Endothelial cell of umbilical vein (primary cell): ENCODE measurements at regions not wholly inside any gene's neighbourhood (a gene's known extent, or its start where the extent isn't known, plus 50 kb on each side); places are given as distances from the start of the nearest gene placed in this dataset.

Experiments
- BruUV-seq: library from RNA; stranded (reverse); fragments of 400-500 nt; replicated peaks from 2 replicates; lab custom pipeline; 2021; lab: Mats Ljungman, UMichigan
- CTCF ChIA-PET: fragments of 300-600, 350-600 bp; sonication (Branson Sonifier 250); formaldehyde crosslinking; loops from one replicate; lab custom pipeline; 2021; ENCODE audit warnings: antibody characterized with exemption, inconsistent platforms; lab: Charles Lee
- POLR2A ChIA-PET: fragments of 300-600, 350-600 bp; sonication (Branson Sonifier 250); formaldehyde crosslinking; loops from one replicate; lab custom pipeline; 2021; ENCODE audit warnings: antibody characterized with exemption, inconsistent platforms; lab: Charles Lee
- DNase-seq: peaks from one replicate; pipeline ENCODE4 v3.0.0-alpha.2; 2011; ENCODE audit warnings: low read depth, low spot score
- FAIRE-seq: peaks from 2 replicates; lab custom pipeline; 2011; peaks lifted over from hg19 to GRCh38; lab: Jason Lieb, UNC
- H2AFZ ChIP-seq: 2 replicates; pipeline ENCODE4 v1.6.0; 2012; ENCODE audit warnings: low read depth, low read length, control low read depth, inconsistent platforms
- H3K27ac ChIP-seq: 2 replicates; pipeline ENCODE4 v1.5.1; 2011; ENCODE audit warnings: low read depth, mild to moderate bottlenecking, control low read depth, low read length, moderate library complexity; ENCODE audit not compliant: insufficient read depth
- H3K27me3 ChIP-seq, 2 experiments: 2 replicates each; pipeline versions ENCODE4 v1.6.0 to v1.6.1; 2011; ENCODE audit warnings: low read length in 2 of 2, mixed read lengths in 1 of 2; ENCODE audit not compliant: control insufficient read depth in 2 of 2, insufficient read depth in 2 of 2
- H3K36me3 ChIP-seq, 2 experiments: 2 replicates in 1 of 2; 3 replicates in 1 of 2; pipeline ENCODE4 v1.5.1; 2011; ENCODE audit warnings: low read length in 2 of 2, mild to moderate bottlenecking in 1 of 2, moderate library complexity in 1 of 2; ENCODE audit not compliant: control insufficient read depth in 2 of 2, insufficient read depth in 2 of 2; ENCODE audit errors: extremely low read depth in 1 of 2
- H3K4me1 ChIP-seq: 3 replicates; pipeline ENCODE4 v1.5.1; 2011; ENCODE audit warnings: mild to moderate bottlenecking, low read length; ENCODE audit not compliant: control insufficient read depth, insufficient read depth; ENCODE audit errors: extremely low read depth
- H3K4me2 ChIP-seq: 2 replicates; pipeline ENCODE4 v1.6.1; 2011; ENCODE audit warnings: low read length, control low read depth, mixed read lengths; ENCODE audit not compliant: insufficient read depth
- H3K4me3 ChIP-seq, 3 experiments: fragments of 200-600 bp in 1 of 3; sonication (generic), shearing (Covaris generic) in 1 of 3; replicated peaks in 1 of 3; 2 replicates each; pipeline ENCODE4 v1.5.1; 2011 to 2016; ENCODE audit warnings: control low read depth in 3 of 3, low read length in 3 of 3, mild to moderate bottlenecking in 2 of 3, inconsistent platforms in 1 of 3, low read depth in 1 of 3, moderate library complexity in 1 of 3; ENCODE audit not compliant: insufficient read depth in 1 of 3
- H3K79me2 ChIP-seq: 2 replicates; pipeline ENCODE4 v1.6.0; 2012; ENCODE audit warnings: low read length, inconsistent platforms; ENCODE audit not compliant: control insufficient read depth, insufficient read depth
- H3K9ac ChIP-seq: replicated peaks from 2 replicates; pipeline ENCODE3; 2011; ENCODE audit warnings: low read length, control low read depth; ENCODE audit not compliant: insufficient read depth; ENCODE audit errors: extremely low read depth
- H3K9me1 ChIP-seq: replicated peaks from 3 replicates; pipeline ENCODE4 v1.6.0; 2011; ENCODE audit warnings: mild to moderate bottlenecking, low read length; ENCODE audit not compliant: control insufficient read depth, insufficient read depth; ENCODE audit errors: extremely low read depth
- H3K9me3 ChIP-seq: replicated peaks from 2 replicates; pipeline ENCODE4 v1.5.1; 2012; ENCODE audit warnings: low read length, inconsistent platforms; ENCODE audit not compliant: control insufficient read depth, insufficient read depth
- H4K20me1 ChIP-seq: replicated peaks from 2 replicates; pipeline ENCODE3; 2011; ENCODE audit warnings: mild to moderate bottlenecking, low read length; ENCODE audit not compliant: control insufficient read depth, insufficient read depth; ENCODE audit errors: extremely low read depth
- EZH2 ChIP-seq: IDR thresholded peaks from 2 replicates; pipeline ENCODE4 v1.6.1; 2012; ENCODE audit warnings: borderline replicate concordance, low read depth, mild to moderate bottlenecking, moderate library complexity, low read length, inconsistent platforms; ENCODE audit not compliant: severe bottlenecking
- FOS ChIP-seq: IDR thresholded peaks from 2 replicates; pipeline ENCODE4 v1.6.1; 2011; ENCODE audit warnings: mild to moderate bottlenecking, low read length, moderate library complexity, borderline replicate concordance; ENCODE audit not compliant: insufficient read depth
- GATA2 ChIP-seq: IDR thresholded peaks from 2 replicates; pipeline ENCODE4 v1.7.0; 2011; ENCODE audit warnings: low read depth, mild to moderate bottlenecking, moderate library complexity, mixed read lengths, low read length; ENCODE audit not compliant: insufficient read length, insufficient read depth
- JUN ChIP-seq: IDR thresholded peaks from 2 replicates; pipeline ENCODE4 v1.6.1; 2011; ENCODE audit warnings: borderline replicate concordance, low read depth; ENCODE audit not compliant: insufficient read length, insufficient read depth
- MYC ChIP-seq: IDR thresholded peaks from one replicate; pipeline ENCODE4 v1.6.1; 2011; ENCODE audit warnings: mild to moderate bottlenecking, low read depth, low read length
- POLR2A ChIP-seq: IDR thresholded peaks from 2 replicates; pipeline ENCODE4 v1.6.1; 2012; ENCODE audit warnings: low read depth, mild to moderate bottlenecking, control low read depth, low read length
- POLR2AphosphoS5 ChIP-seq: IDR thresholded peaks from 2 replicates; pipeline ENCODE4 v1.6.1; 2012; ENCODE audit warnings: low read depth, mild to moderate bottlenecking, control low read depth, low read length, moderate library complexity; ENCODE audit not compliant: insufficient read depth
- dilution Hi-C: fragments of 300-500 bp; cut with MboI; formaldehyde crosslinking; loops from one replicate; pipeline ENCODE4 v1.15.0; 2019; ENCODE audit warnings: low sequenced_read_pairs; ENCODE audit not compliant: extremely low pct_ligation_motif_present
- intact Hi-C: fragments of 100-400 bp; cut with micrococcal nuclease; formaldehyde crosslinking; loops from one replicate; pipeline ENCODE4 v1.10.0; 2022
- TF ChIP-seq, protein P1 (sequence below), 2 donors: IDR thresholded peaks; 1 replicate in 1 of 2; 2 replicates in 1 of 2; pipeline ENCODE4 v1.5.1; 2011; ENCODE audit warnings: low read length in 2 of 2, mild to moderate bottlenecking in 2 of 2, moderate library complexity in 2 of 2, control low read depth in 1 of 2, inconsistent platforms in 1 of 2, low read depth in 1 of 2; ENCODE audit not compliant: insufficient read depth in 1 of 2; ENCODE audit errors: extremely low read depth in 1 of 2
- TF ChIP-seq, protein P2 (sequence below): IDR thresholded peaks from 2 replicates; pipeline ENCODE4 v1.6.1; 2011; ENCODE audit not compliant: insufficient read depth, insufficient read length

DNA sequence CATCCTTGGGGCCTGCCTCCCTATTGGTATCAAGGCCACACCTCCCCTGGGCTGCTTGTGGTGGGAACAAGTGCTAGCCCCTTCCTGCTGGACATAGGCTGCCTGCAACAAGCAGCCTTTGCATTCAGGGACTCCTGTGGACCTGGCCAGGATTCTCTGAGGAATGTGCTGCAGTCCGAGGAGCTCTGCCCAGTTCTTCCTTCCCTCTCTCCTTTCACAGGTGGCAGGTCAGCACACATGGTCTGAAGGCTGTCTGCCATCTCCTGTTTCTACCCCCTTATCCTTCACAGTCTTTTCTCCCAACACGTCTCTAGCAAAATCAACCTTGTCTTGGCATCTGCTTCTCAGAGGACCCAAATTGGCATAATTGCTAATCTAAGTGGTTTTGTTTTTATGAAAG is 97.0 kb upstream of the LIPC start:
- CTCF ChIA-PET, result no interaction called here
- Histone ChIP-seq H2AFZ (no peak overlapping the region), H3K9ac (no peak overlapping the region), H3K36me3 (no peaks in the 10 kb centered on the region), H3K4me2 (no peak overlapping the region), H3K4me3 (no peak overlapping the region), H3K79me2 (no peaks in the 10 kb centered on the region), H3K27ac (no peak overlapping the region), H3K9me1 (no peaks in the 10 kb centered on the region), H4K20me1 (no peaks in the 10 kb centered on the region), H3K9me3 (no peaks in the 10 kb centered on the region), H3K27me3 (no peaks in the 10 kb centered on the region), H3K4me1 (peaks cover 18% of the 10 kb centered on the region)
- dilution Hi-C loops (no loop called here), intact Hi-C loops (no loop called here)
- POLR2A ChIA-PET, result no interaction called here
- TF ChIP-seq EZH2 (no peak), MYC (no peak), FOS (no peak), POLR2AphosphoS5 (no peak), GATA2 (no peak), POLR2A (no peak), JUN (no peak)
- TF ChIP-seq, protein P1, sequence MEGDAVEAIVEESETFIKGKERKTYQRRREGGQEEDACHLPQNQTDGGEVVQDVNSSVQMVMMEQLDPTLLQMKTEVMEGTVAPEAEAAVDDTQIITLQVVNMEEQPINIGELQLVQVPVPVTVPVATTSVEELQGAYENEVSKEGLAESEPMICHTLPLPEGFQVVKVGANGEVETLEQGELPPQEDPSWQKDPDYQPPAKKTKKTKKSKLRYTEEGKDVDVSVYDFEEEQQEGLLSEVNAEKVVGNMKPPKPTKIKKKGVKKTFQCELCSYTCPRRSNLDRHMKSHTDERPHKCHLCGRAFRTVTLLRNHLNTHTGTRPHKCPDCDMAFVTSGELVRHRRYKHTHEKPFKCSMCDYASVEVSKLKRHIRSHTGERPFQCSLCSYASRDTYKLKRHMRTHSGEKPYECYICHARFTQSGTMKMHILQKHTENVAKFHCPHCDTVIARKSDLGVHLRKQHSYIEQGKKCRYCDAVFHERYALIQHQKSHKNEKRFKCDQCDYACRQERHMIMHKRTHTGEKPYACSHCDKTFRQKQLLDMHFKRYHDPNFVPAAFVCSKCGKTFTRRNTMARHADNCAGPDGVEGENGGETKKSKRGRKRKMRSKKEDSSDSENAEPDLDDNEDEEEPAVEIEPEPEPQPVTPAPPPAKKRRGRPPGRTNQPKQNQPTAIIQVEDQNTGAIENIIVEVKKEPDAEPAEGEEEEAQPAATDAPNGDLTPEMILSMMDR (IDR thresholded peaks at IDR 0.05; ENCODE audit: extremely low read depth in 1 of 2, insufficient read depth in 1 of 2, low read depth in 1 of 2, low read length in 2 of 2), result no peak
- TF ChIP-seq, protein P2, sequence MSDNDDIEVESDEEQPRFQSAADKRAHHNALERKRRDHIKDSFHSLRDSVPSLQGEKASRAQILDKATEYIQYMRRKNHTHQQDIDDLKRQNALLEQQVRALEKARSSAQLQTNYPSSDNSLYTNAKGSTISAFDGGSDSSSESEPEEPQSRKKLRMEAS, result no peak
- FAIRE-seq (no peak), DNase-seq (no peak)
- no TSS peak for BruUV-seq
